ENCODE measurements at regions not wholly inside any gene's neighbourhood (a gene's known extent, or its start where the extent isn't known, plus 50 kb on each side); places are given as distances from the start of the nearest gene placed in this dataset.

GRCh38 chr11:92061456-92062062 is 163.1 kb upstream of the FAT3 start:
- TF ChIP-seq, protein P1, sequence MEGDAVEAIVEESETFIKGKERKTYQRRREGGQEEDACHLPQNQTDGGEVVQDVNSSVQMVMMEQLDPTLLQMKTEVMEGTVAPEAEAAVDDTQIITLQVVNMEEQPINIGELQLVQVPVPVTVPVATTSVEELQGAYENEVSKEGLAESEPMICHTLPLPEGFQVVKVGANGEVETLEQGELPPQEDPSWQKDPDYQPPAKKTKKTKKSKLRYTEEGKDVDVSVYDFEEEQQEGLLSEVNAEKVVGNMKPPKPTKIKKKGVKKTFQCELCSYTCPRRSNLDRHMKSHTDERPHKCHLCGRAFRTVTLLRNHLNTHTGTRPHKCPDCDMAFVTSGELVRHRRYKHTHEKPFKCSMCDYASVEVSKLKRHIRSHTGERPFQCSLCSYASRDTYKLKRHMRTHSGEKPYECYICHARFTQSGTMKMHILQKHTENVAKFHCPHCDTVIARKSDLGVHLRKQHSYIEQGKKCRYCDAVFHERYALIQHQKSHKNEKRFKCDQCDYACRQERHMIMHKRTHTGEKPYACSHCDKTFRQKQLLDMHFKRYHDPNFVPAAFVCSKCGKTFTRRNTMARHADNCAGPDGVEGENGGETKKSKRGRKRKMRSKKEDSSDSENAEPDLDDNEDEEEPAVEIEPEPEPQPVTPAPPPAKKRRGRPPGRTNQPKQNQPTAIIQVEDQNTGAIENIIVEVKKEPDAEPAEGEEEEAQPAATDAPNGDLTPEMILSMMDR (conservative IDR thresholded peaks at IDR 0.05; ENCODE audit: low read depth, low read length) = no peak
- TF ChIP-seq CEBPB (IDR thresholded peaks at IDR 0.05; ENCODE audit: low read depth, low read length) (no peak), POLR2A (IDR thresholded peaks at IDR 0.05; ENCODE audit: low read depth, low read length) (no peak), BHLHE40 (IDR thresholded peaks at IDR 0.05; ENCODE audit: low read depth, low read length) (no peak), NFE2L2 (IDR thresholded peaks at IDR 0.05; ENCODE audit: low read depth, low read length) (no peak), MXI1 (IDR thresholded peaks at IDR 0.05; ENCODE audit: borderline replicate concordance, low read depth, low read length) (no peak), RAD21 (IDR thresholded peaks at IDR 0.05; ENCODE audit: low read length) (no peak), MAFK (IDR thresholded peaks at IDR 0.05; ENCODE audit: low read depth, low read length) (no peak), SMC3 (IDR thresholded peaks at IDR 0.05; ENCODE audit: low read depth, low read length) (no peak)
- TF ChIP-seq, protein P2, sequence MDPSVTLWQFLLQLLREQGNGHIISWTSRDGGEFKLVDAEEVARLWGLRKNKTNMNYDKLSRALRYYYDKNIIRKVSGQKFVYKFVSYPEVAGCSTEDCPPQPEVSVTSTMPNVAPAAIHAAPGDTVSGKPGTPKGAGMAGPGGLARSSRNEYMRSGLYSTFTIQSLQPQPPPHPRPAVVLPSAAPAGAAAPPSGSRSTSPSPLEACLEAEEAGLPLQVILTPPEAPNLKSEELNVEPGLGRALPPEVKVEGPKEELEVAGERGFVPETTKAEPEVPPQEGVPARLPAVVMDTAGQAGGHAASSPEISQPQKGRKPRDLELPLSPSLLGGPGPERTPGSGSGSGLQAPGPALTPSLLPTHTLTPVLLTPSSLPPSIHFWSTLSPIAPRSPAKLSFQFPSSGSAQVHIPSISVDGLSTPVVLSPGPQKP (IDR thresholded peaks at IDR 0.05; ENCODE audit: borderline replicate concordance, low read depth, low read length) = no peak
- TF ChIP-seq, protein P3, sequence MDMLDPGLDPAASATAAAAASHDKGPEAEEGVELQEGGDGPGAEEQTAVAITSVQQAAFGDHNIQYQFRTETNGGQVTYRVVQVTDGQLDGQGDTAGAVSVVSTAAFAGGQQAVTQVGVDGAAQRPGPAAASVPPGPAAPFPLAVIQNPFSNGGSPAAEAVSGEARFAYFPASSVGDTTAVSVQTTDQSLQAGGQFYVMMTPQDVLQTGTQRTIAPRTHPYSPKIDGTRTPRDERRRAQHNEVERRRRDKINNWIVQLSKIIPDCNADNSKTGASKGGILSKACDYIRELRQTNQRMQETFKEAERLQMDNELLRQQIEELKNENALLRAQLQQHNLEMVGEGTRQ (IDR thresholded peaks at IDR 0.05; ENCODE audit: low read depth, low read length) = no peak

Data from IMR-90 (cell line).